MV-4-11 (cell line): ENCODE measurements at regions not wholly inside any gene's neighbourhood (a gene's known extent, or its start where the extent isn't known, plus 50 kb on each side); places are given as distances from the start of the nearest gene placed in this dataset.

Experiments used
- DNase-seq: peaks from one replicate; lab custom pipeline; 2025; lab: John Stamatoyannopoulos, UW

DNA sequence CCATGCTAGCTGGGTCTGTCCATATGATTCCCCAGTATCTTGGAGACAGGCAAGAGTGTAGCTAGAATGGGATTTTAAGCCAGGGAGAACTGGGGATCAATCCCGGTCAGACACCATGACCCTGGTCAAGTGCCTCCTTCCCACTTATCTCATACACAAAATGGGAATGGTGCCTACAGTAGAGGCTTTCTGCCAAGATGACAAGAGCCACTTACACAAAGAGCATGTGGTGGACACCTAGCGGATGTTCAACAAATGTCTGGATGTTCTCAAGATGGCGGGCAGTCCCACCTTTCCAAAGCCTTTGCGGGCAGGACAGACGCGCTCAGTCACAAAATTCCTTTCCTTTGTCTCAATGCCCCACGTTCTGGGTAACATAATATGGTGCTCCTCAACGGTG is 57.3 kb downstream of the MAF start:
- no peak for DNase-seq

- no peak for DNase-seq
Measured at GRCh38 chr16:79542237-79542774, 58.2 kb downstream of the MAF start.

DNA sequence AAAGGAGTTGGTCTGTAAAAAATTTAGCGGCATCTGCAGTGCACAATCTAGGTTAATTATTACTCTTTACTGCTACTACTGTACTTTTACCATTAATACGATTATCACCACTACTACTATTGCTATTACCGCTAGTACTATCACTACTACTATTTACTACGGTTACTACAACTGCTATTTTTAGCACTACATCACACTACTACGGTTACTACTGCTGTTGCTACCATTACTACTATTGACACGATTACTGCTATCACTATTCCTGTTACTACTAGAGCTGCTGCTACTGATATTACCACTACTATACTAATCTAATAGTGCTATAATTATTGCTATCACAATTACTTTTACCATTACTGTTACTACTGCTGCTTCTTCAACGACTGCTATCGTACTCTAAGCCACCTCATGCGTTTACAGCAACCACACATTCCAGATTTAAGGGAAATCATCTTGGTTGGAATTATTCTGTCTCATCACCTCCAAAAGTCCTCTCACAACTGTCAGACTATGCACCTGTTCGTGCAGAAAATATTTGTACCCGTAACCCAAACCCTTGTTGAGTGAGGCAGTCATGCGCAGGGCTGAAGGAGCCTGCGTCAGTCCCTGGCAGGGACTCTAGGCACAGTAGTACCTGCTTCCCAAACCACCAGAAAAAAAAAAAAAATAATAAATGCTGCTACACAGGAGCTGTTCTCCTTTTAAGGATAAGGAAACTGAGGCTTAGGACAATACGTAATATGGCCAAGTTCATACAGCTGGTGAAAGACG is 59.5 kb downstream of the MAF start:
- no peak for DNase-seq

DNA sequence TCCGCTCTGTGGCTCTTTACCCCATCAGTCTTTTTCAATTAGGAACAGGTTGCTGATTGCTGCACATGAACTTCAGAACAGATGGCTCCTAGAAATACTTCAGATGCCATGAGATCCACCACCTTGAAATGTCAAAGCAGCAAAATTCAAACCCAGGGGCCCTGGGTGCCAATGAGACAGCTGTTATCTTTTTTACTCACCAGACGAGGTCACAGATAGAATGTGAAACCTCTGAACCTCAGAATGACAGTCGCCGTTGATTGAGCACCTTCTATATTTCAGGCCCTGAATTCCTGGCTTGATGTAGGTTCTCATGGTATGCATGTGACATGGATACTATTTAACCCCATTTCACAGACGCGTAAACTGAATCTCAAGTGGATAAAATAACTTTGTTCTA is 63.0 kb downstream of the MAF start:
- DNase-seq: no peak

DNA sequence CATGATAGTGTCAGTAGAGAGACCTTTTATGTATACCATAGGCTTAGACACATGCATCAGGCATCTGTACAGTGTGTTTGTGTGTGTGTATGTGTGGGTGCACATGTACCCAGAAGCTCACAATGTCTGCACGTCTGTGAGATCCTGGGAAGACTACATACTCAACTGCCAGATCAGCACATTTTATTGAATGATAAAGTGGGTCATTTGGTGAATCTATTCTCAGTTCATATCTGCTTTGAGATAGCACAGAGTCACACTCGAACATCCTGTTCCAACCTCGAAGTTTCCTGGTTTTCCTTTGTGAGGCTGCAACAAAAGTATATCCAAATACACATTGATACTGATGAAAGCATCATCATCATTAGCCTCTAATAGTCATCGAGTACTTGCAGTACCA is 63.6 kb downstream of the MAF start:
- DNase-seq: no peak

GRCh38 chr16:79535130-79535529 is 65.4 kb downstream of the MAF start:
- peak; percentile 38 for DNase-seq

- DNase-seq: no peak
Measured at GRCh38 chr16:79534143-79534542, 66.4 kb downstream of the MAF start.

GRCh38 chr16:79533292-79533691 is 67.2 kb downstream of the MAF start:
- no peak for DNase-seq

- DNase-seq: no peak
Measured at GRCh38 chr16:79532785-79533184, 67.8 kb downstream of the MAF start.

DNA sequence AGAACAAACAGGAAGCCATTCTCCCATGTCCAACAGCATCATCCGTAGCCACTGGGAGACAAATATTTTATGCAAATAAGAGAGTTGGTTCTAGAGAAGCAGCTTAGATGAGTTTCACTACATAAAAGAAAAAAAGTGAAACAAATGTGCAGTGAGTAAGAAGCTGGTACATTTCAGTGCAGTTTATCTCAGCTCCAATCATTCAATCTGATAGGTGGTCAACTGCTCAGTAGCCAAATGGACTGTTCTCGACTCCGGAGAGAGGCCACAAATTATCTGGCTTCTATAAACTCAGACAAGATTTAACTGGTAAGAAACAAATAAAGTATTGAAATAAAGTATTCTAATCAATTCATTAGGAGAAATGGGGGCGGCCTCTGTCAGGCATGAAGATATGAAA is 68.3 kb downstream of the MAF start:
- no peak for DNase-seq

GRCh38 chr16:79528338-79528737 is 72.2 kb downstream of the MAF start:
- no peak for DNase-seq

GRCh38 chr16:79523971-79524370 is 76.6 kb downstream of the MAF start:
- no peak for DNase-seq

- peak; percentile 81 for DNase-seq
Measured at GRCh38 chr16:79519448-79519847, 81.1 kb downstream of the MAF start.

- DNase-seq: no peak
Measured at GRCh38 chr16:79517156-79517555, 83.4 kb downstream of the MAF start.

DNA sequence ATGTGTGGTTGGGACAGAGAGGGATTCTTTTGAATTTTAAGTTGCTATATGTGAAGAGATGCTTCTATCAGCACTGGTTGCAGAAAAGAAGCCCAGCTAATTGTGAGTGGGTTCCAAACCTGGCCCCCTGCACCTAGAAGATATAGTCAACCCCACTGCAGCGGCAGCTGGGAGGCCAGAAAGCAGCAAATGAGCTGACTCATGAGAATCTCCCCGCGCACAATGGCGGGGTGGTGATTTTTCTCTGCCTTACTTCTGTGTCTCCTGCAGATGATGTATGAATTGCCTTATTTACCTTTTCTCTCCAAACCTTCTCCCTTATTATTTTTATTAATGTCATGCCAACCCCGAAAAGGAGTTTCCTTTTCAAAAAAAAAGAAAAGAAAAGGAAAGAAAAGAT is 89.7 kb downstream of the MAF start:
- no peak for DNase-seq

- DNase-seq: no peak
Measured at GRCh38 chr16:79509906-79510305, 90.6 kb downstream of the MAF start.

- DNase-seq: peak; percentile 86
Measured at GRCh38 chr16:79509211-79509631, 91.3 kb downstream of the MAF start.

DNA sequence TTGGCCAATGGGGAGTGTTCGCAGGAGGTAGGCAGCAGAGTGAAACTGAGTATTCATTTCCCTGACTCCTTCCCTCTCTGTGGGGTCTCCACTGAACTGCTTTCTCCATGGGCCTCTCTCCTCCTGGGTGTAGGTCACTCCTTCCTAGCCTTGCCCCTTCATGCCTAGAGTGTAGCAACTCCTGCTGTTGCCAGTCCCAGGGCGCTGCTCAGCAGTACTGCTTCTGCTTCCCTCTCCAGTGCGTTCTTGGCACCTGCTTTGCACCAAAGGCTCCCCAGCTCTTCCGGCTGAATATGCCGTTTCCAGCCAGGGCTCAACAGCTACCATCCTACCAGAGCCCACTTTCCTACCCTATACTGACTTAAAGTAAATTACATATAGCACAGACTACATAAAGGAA is 92.2 kb downstream of the MAF start:
- peak; percentile 9 for DNase-seq

- no peak for DNase-seq
Measured at GRCh38 chr16:79505344-79505743, 95.2 kb downstream of the MAF start.

DNA sequence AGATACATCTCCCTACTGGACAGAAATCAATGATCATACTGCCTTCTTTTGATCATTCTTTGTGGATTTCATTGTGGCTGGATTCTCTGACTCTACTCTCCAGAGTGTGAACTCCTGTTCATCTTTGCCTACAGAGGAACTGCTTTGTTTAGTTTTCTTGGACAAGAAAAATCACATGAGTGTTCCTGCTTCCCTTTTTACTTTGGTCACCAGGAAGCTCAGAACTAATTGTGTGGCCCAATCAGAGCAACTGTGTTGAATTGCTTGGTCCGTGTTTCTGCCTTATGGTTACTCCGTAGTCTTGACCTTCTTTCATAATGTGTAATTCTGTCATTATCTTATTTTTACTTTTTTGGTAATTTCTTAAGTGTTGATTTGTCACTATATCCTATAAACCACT is 97.0 kb downstream of the MAF start:
- no peak for DNase-seq

- DNase-seq: no peak
Measured at GRCh38 chr16:79501446-79501845, 99.1 kb downstream of the MAF start.

DNA sequence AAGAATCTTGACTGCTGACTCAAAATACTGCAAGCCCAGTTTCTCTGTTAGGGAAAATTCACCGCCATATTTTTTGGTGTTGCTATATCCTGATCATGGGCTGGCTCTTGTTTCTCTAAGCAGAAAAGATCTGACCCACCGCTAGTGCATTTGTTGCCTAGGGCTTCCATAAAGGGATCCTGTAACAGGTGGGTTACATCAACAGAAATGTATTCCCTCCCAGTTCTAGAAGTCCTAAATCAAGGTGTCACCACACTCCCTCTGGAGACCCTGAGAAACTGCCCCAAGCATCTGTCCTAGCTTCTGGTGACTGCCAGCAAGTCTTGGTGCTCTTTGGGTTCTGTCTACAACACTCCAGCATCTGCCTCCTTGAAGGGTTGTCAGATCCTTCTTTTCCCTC is 99.7 kb downstream of the MAF start:
- DNase-seq: no peak

DNA sequence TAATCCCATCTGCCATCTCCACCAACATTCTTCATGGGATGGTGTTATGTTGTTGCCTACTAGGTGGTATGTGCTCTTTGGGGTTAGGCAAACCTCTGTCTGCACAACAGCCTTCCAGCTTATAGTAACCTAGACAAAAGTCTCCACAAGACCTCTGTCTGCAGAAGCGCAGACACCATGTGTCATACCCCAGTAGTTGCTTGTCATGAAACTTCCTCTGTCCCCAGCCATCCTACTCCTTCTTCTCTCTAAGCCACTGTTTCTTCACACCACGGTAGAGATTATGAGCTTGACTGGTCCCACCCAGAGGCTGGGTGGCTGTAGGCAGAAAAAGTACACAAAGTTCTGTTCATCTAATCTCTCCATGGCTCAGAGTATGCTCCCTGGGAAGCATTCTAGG is 100.3 kb downstream of the MAF start:
- peak; percentile 5 for DNase-seq

DNA sequence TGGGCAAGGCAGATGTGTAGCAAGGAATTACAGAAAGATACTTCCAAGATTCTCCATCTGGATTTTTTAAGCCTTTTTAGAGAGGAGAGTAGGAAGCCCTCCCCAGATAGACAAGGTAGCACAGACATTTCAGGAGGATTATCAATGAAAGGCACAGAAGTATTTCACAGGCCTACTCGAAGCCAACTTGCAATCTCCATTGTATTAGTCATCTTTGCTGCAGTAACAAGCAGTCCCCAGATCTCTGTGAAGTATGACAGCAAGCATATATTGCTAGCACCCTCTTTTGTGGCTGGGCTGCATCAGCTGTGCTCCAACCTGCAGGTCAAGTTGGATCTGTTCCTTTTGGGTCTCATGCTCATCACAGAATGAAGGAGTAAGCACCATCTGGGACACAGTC is 101.6 kb downstream of the MAF start:
- DNase-seq: no peak
